Fibroblast of lung (primary cell): ENCODE measurements at regions not wholly inside any gene's neighbourhood (a gene's known extent, or its start where the extent isn't known, plus 50 kb on each side); places are given as distances from the start of the nearest gene placed in this dataset.

Experiments
- DNase-seq, 2 donors: peaks; one replicate each; pipeline versions ENCODE4 v3.0.0 to v3.0.0-alpha.2; 2010; ENCODE audit warnings: low read depth in 2 of 2
- H2AFZ ChIP-seq: 2 replicates; pipeline ENCODE4 v1.5.1; 2012; ENCODE audit warnings: low read length, control low read depth, inconsistent platforms
- H3K27ac ChIP-seq: 2 replicates; pipeline ENCODE4 v1.5.1; 2011; ENCODE audit warnings: low read length, control low read depth; ENCODE audit not compliant: insufficient read depth
- H3K27me3 ChIP-seq: 2 replicates; pipeline ENCODE4 v1.5.1; 2011; ENCODE audit warnings: mild to moderate bottlenecking, low read length; ENCODE audit not compliant: control insufficient read depth, insufficient read depth
- H3K36me3 ChIP-seq: 2 replicates; pipeline ENCODE4 v1.5.1; 2011; ENCODE audit warnings: low read length; ENCODE audit not compliant: control insufficient read depth, insufficient read depth
- H3K4me1 ChIP-seq: 2 replicates; pipeline ENCODE4 v1.5.1; 2011; ENCODE audit warnings: low read length; ENCODE audit not compliant: control insufficient read depth, insufficient read depth; ENCODE audit errors: extremely low read depth
- H3K4me2 ChIP-seq: 2 replicates; pipeline ENCODE4 v1.5.1; 2011; ENCODE audit warnings: low read length, control low read depth; ENCODE audit not compliant: insufficient read depth; ENCODE audit errors: extremely low read depth
- H3K4me3 ChIP-seq, 4 experiments: fragments of 200-600 bp in 1 of 4; sonication (generic) in 1 of 4; replicated peaks in 1 of 4; 2 replicates each; pipeline ENCODE4 v1.5.1; 2011 to 2016; ENCODE audit warnings: low read length in 4 of 4, low read depth in 3 of 4, mild to moderate bottlenecking in 3 of 4, control low read depth in 2 of 4, inconsistent platforms in 1 of 4, mixed read lengths in 1 of 4; ENCODE audit not compliant: insufficient read depth in 1 of 4; ENCODE audit errors: control extremely low read depth in 1 of 4
- H3K79me2 ChIP-seq: 2 replicates; pipeline ENCODE4 v1.5.1; 2012; ENCODE audit warnings: mild to moderate bottlenecking, low read length, inconsistent platforms; ENCODE audit not compliant: control insufficient read depth, insufficient read depth
- H3K9ac ChIP-seq: 2 replicates; pipeline ENCODE4 v1.5.1; 2011; ENCODE audit warnings: mild to moderate bottlenecking, low read length, control low read depth; ENCODE audit not compliant: insufficient read depth
- H3K9me3 ChIP-seq: 2 replicates; pipeline ENCODE4 v1.5.1; 2012; ENCODE audit warnings: low read depth, low read length; ENCODE audit not compliant: control insufficient read depth, insufficient read depth
- H4K20me1 ChIP-seq: 2 replicates; pipeline ENCODE4 v1.5.1; 2011; ENCODE audit warnings: low read length; ENCODE audit not compliant: control insufficient read depth, insufficient read depth; ENCODE audit errors: extremely low read depth
- CTCF ChIP-seq, 2 donors: IDR thresholded peaks in 1 of 2; conservative IDR thresholded peaks in 1 of 2; 1 replicate in 1 of 2; 2 replicates in 1 of 2; pipeline ENCODE4 v1.5.1; 2011 to 2012; ENCODE audit warnings: low read length in 2 of 2, control low read depth in 1 of 2, inconsistent platforms in 1 of 2, low read depth in 1 of 2, mild to moderate bottlenecking in 1 of 2
- EZH2 ChIP-seq: IDR thresholded peaks from 2 replicates; pipeline ENCODE4 v1.5.1; 2012; ENCODE audit warnings: low read length, control low read depth, mild to moderate bottlenecking; ENCODE audit errors: missing control alignments

GRCh38 chr13:42373048-42373812, 101.3 kb downstream of the AKAP11 start:
- no peaks in the 10 kb centered on the region for H4K20me1 ChIP-seq
- no peak overlapping the region for H3K27ac ChIP-seq
- no peaks in the 10 kb centered on the region for H3K79me2 ChIP-seq
- TF ChIP-seq EZH2 (no peak), CTCF (conservative IDR thresholded peaks at IDR 0.05 in 1 of 2, IDR thresholded peaks at IDR 0.05 in 1 of 2; ENCODE audit: low read depth in 1 of 2, low read length in 2 of 2) (no peak)
- no peak overlapping the region for H3K4me3 ChIP-seq
- H3K4me1 ChIP-seq: no peaks in the 10 kb centered on the region
- no peaks in the 10 kb centered on the region for H3K36me3 ChIP-seq
- H3K27me3 ChIP-seq: no peaks in the 10 kb centered on the region
- no peaks in the 10 kb centered on the region for H3K9me3 ChIP-seq
- H3K4me2 ChIP-seq: no peak overlapping the region
- H2AFZ ChIP-seq: no peak overlapping the region
- H3K9ac ChIP-seq: no peak overlapping the region
- DNase-seq: no peak

GRCh38 chr13:42375663-42376062, 103.7 kb downstream of the AKAP11 start:
- H3K36me3 ChIP-seq: no peaks in the 10 kb centered on the region
- no peak for DNase-seq
- no peak overlapping the region for H3K4me2 ChIP-seq
- no peak overlapping the region for H2AFZ ChIP-seq
- no peaks in the 10 kb centered on the region for H3K4me1 ChIP-seq
- no peaks in the 10 kb centered on the region for H3K79me2 ChIP-seq
- no peak overlapping the region for H3K9ac ChIP-seq
- no peak overlapping the region for H3K4me3 ChIP-seq
- TF ChIP-seq EZH2: no peak
- no peak for TF ChIP-seq CTCF (conservative IDR thresholded peaks at IDR 0.05 in 1 of 2, IDR thresholded peaks at IDR 0.05 in 1 of 2; ENCODE audit: low read depth in 1 of 2, low read length in 2 of 2)
- H3K27me3 ChIP-seq: no peaks in the 10 kb centered on the region
- no peak overlapping the region for H3K27ac ChIP-seq
- no peaks in the 10 kb centered on the region for H4K20me1 ChIP-seq
- no peaks in the 10 kb centered on the region for H3K9me3 ChIP-seq

GRCh38 chr13:42377640-42378382, 105.9 kb downstream of the AKAP11 start:
- Histone ChIP-seq H3K79me2 (no peaks in the 10 kb centered on the region), H3K4me1 (no peaks in the 10 kb centered on the region), H3K27me3 (no peaks in the 10 kb centered on the region), H3K4me3 (no peak overlapping the region), H3K9ac (no peak overlapping the region), H3K9me3 (no peaks in the 10 kb centered on the region), H3K4me2 (no peak overlapping the region), H3K36me3 (no peaks in the 10 kb centered on the region), H4K20me1 (no peaks in the 10 kb centered on the region), H3K27ac (no peak overlapping the region), H2AFZ (no peak overlapping the region)
- DNase-seq: no peak
- TF ChIP-seq CTCF (conservative IDR thresholded peaks at IDR 0.05 in 1 of 2, IDR thresholded peaks at IDR 0.05 in 1 of 2; ENCODE audit: low read depth in 1 of 2, low read length in 2 of 2) (no peak), EZH2 (no peak)
